HCT116 (cell line): ENCODE measurements at regions not wholly inside any gene's neighbourhood (a gene's known extent, or its start where the extent isn't known, plus 50 kb on each side); places are given as distances from the start of the nearest gene placed in this dataset.
"Not testable (repeated sequence)": the region's sequence is repeated elsewhere in the genome, so short reads cannot be mapped to it uniquely, and the experiment has no call there.

ENCODE experiments used
- ATAC-seq: fragments of 200-7000 bp; cut with Tn5 transposase; 2 replicates; pipeline ENCODE4 v1.9.1; 2020; ENCODE audit warnings: mild to moderate bottlenecking, moderate library complexity
- BruUV-seq: library from RNA; stranded (reverse); fragments of 400-500 nt; replicated peaks from 2 replicates; lab custom pipeline; 2021; lab: Mats Ljungman, UMichigan
- CTCF ChIA-PET: fragments of 300-600 bp; sonication (Branson Sonifier 250); formaldehyde crosslinking; loops from one replicate; lab custom pipeline; 2021; ENCODE audit warnings: antibody characterized with exemption; lab: Charles Lee
- POLR2A ChIA-PET: fragments of 300-600, 350-600 bp; sonication (Branson Sonifier 250); formaldehyde crosslinking; loops from one replicate; lab custom pipeline; 2021; ENCODE audit warnings: antibody characterized with exemption; lab: Charles Lee
- RAD21 ChIA-PET, 2 experiments: fragments of 300-600 bp; sonication (Branson Sonifier 250); formaldehyde crosslinking; loops; one replicate each; lab custom pipeline; 2023; ENCODE audit warnings: low total read pairs in 2 of 2; ENCODE audit not compliant: uncharacterized antibody in 2 of 2, unreplicated experiment in 2 of 2, low non-redundant PET in 1 of 2; lab: Charles Lee
- DNase-seq: peaks from one replicate; pipeline ENCODE4 v3.0.0-alpha.2; 2010; ENCODE audit warnings: low read depth, low spot score
- H2AFZ ChIP-seq: fragments of 200-600 bp; shearing (Covaris generic), sonication (generic); 2 replicates; pipeline ENCODE4 v1.6.1; 2017; ENCODE audit warnings: low read depth, mixed run types, mixed read lengths, antibody characterized with exemption, low read length; ENCODE audit not compliant: poor library complexity, severe bottlenecking
- H3K27ac ChIP-seq: 2 replicates; pipeline ENCODE4 v1.5.1; 2012; ENCODE audit warnings: low read depth, low read length
- H3K27me3 ChIP-seq: fragments of 200-600 bp; sonication (generic); 2 replicates; pipeline ENCODE4 v1.6.1; 2016; ENCODE audit warnings: mixed run types, low read length, mixed read lengths; ENCODE audit not compliant: insufficient read depth
- H3K36me3 ChIP-seq, 2 experiments: fragments of 200-500 bp in 1 of 2; fragments of 200-600 bp in 1 of 2; sonication (Bioruptor generic) in 1 of 2; sonication (generic) in 1 of 2; 2 replicates each; pipeline versions ENCODE4 v1.5.1 to v1.6.1; 2014 to 2016; ENCODE audit warnings: low read length in 2 of 2, inconsistent platforms in 1 of 2, mixed read lengths in 1 of 2, mixed run types in 1 of 2; ENCODE audit not compliant: insufficient read depth in 2 of 2, control insufficient read depth in 1 of 2
- H3K4me1 ChIP-seq, 2 experiments: fragments of 200-600 bp in 1 of 2; sonication (generic) in 1 of 2; 2 replicates each; pipeline versions ENCODE4 v1.5.1 to v1.6.1; 2012 to 2017; ENCODE audit warnings: low read length in 2 of 2, inconsistent platforms in 1 of 2, mild to moderate bottlenecking in 1 of 2, mixed read lengths in 1 of 2, mixed run types in 1 of 2, moderate library complexity in 1 of 2; ENCODE audit not compliant: insufficient read depth in 2 of 2, control insufficient read depth in 1 of 2
- H3K4me2 ChIP-seq: fragments of 200-600 bp; sonication (generic); 2 replicates; pipeline ENCODE4 v1.6.1; 2017; ENCODE audit warnings: mixed run types, low read length, mixed read lengths
- H3K4me3 ChIP-seq, 2 experiments: fragments of 200-600 bp in 1 of 2; sonication (generic) in 1 of 2; replicated peaks in 1 of 2; 2 replicates each; pipeline ENCODE4 v1.5.1; 2011 to 2016; ENCODE audit warnings: low read length in 2 of 2, control low read depth in 1 of 2, low read depth in 1 of 2, mild to moderate bottlenecking in 1 of 2, mixed read lengths in 1 of 2, mixed run types in 1 of 2
- H3K79me2 ChIP-seq: fragments of 200-600 bp; sonication (generic); 2 replicates; pipeline ENCODE4 v1.6.1; 2017; ENCODE audit warnings: mild to moderate bottlenecking, mixed run types, low read length, moderate library complexity, mixed read lengths; ENCODE audit not compliant: insufficient read depth
- H3K9ac ChIP-seq: fragments of 200-600 bp; sonication (generic); 2 replicates; pipeline ENCODE4 v1.6.1; 2016; ENCODE audit warnings: low read length, mixed read lengths
- H3K9me2 ChIP-seq: fragments of 200-600 bp; sonication (generic), shearing (Covaris generic); 2 replicates; pipeline ENCODE4 v1.6.1; 2017; ENCODE audit warnings: mixed run types, mild to moderate bottlenecking, moderate library complexity; ENCODE audit not compliant: insufficient read depth
- H3K9me3 ChIP-seq, 2 experiments: fragments of 200-500 bp in 1 of 2; fragments of 200-600 bp in 1 of 2; sonication (Bioruptor generic) in 1 of 2; sonication (generic) in 1 of 2; 2 replicates each; pipeline ENCODE4 v1.6.1; 2014 to 2017; ENCODE audit warnings: low read length in 2 of 2, mixed read lengths in 2 of 2, inconsistent platforms in 1 of 2, low read depth in 1 of 2, mild to moderate bottlenecking in 1 of 2, mixed run types in 1 of 2, moderate library complexity in 1 of 2; ENCODE audit not compliant: control insufficient read depth in 1 of 2, insufficient read depth in 1 of 2
- H4K20me1 ChIP-seq: fragments of 200-600 bp; sonication (generic), shearing (Covaris generic); 2 replicates; pipeline ENCODE4 v1.6.1; 2017; ENCODE audit warnings: mixed run types, mild to moderate bottlenecking, moderate library complexity; ENCODE audit not compliant: insufficient read depth
- CEBPB ChIP-seq: IDR thresholded peaks from 2 replicates; pipeline ENCODE4 v1.6.1; 2012; ENCODE audit warnings: low read depth
- EZH2 ChIP-seq: fragments of 200-600 bp; sonication (generic); IDR thresholded peaks from 2 replicates; pipeline ENCODE4 v1.6.1; 2017; ENCODE audit warnings: antibody characterized with exemption, mixed run types
- SRF ChIP-seq: IDR thresholded peaks from 2 replicates; pipeline ENCODE4 v1.6.1; 2012; ENCODE audit warnings: low read depth
- intact Hi-C: fragments of 100-400 bp; cut with micrococcal nuclease; formaldehyde crosslinking; loops from 2 replicates; pipeline ENCODE4 v1.10.0; 2022

- Histone ChIP-seq H3K4me1 (no peaks in the 10 kb centered on the region), H3K79me2 (no peaks in the 10 kb centered on the region), H2AFZ (no peak overlapping the region), H3K9me3 (no peaks in the 10 kb centered on the region), H3K36me3 (no peaks in the 10 kb centered on the region), H3K27me3 (peaks cover 26% of the 10 kb centered on the region), H3K9me2 (no peaks in the 10 kb centered on the region), H3K4me3 (no peak overlapping the region), H3K9ac (no peak overlapping the region), H4K20me1 (no peaks in the 10 kb centered on the region), H3K4me2 (no peak overlapping the region), H3K27ac (no peak overlapping the region)
- POLR2A ChIA-PET: no interaction called here
- no peak for ATAC-seq
- intact Hi-C loops: no loop called here
- CTCF ChIA-PET: no interaction called here
- RAD21 ChIA-PET: no interaction called here
- no TSS peak for BruUV-seq
- TF ChIP-seq EZH2: no peak
- TF ChIP-seq SRF: no peak
- TF ChIP-seq CEBPB: no peak
- TF ChIP-seq, all 23 proteins: peak for 0
- DNase-seq: no peak
These were observed 68.8 kb downstream of the OXGR1 start for GRCh38 chr13:96925477-96925876.

GRCh38 chr13:96918861-96919631 lies 75.2 kb downstream of the OXGR1 start:
- H3K27ac ChIP-seq, RAD21 ChIA-PET, H3K9me2 ChIP-seq, H3K9ac ChIP-seq, H3K4me1 ChIP-seq, BruUV-seq, H3K4me3 ChIP-seq, H2AFZ ChIP-seq, H3K9me3 ChIP-seq, ATAC-seq, H3K4me2 ChIP-seq, H3K36me3 ChIP-seq, H3K27me3 ChIP-seq, intact Hi-C loops, POLR2A ChIA-PET, H4K20me1 ChIP-seq, H3K79me2 ChIP-seq, CTCF ChIA-PET, DNase-seq: not testable (repeated sequence)
